GM12873 (cell line): ENCODE measurements at regions not wholly inside any gene's neighbourhood (a gene's known extent, or its start where the extent isn't known, plus 50 kb on each side); places are given as distances from the start of the nearest gene placed in this dataset.

ENCODE experiments used
- TF ChIP-seq, protein P1 (sequence below): IDR thresholded peaks from 2 replicates; pipeline ENCODE4 v1.5.1; 2012; ENCODE audit warnings: low read depth, mild to moderate bottlenecking, moderate library complexity, low read length, control low read depth; ENCODE audit not compliant: insufficient read depth; ENCODE audit errors: missing control alignments

DNA sequence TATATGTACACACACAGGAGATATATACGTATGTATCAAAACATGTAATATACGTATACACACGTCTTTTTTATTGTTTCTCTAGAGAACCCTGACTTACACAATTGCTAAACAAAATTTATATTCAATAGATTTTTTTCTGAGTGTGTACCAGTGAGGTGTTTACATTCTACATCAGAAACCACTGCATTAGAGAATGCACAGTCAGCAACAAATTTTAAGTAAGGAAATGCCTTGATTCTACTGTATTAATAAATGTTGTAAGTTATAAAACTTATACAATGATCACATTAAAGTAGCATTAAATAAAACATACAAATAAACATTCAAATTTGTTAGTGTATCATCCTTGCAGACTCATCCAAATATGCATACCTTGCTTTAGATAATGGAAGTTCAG lies 376.4 kb upstream of the FAM98A start:
- TF ChIP-seq, protein P1, sequence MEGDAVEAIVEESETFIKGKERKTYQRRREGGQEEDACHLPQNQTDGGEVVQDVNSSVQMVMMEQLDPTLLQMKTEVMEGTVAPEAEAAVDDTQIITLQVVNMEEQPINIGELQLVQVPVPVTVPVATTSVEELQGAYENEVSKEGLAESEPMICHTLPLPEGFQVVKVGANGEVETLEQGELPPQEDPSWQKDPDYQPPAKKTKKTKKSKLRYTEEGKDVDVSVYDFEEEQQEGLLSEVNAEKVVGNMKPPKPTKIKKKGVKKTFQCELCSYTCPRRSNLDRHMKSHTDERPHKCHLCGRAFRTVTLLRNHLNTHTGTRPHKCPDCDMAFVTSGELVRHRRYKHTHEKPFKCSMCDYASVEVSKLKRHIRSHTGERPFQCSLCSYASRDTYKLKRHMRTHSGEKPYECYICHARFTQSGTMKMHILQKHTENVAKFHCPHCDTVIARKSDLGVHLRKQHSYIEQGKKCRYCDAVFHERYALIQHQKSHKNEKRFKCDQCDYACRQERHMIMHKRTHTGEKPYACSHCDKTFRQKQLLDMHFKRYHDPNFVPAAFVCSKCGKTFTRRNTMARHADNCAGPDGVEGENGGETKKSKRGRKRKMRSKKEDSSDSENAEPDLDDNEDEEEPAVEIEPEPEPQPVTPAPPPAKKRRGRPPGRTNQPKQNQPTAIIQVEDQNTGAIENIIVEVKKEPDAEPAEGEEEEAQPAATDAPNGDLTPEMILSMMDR, result no peak

DNA sequence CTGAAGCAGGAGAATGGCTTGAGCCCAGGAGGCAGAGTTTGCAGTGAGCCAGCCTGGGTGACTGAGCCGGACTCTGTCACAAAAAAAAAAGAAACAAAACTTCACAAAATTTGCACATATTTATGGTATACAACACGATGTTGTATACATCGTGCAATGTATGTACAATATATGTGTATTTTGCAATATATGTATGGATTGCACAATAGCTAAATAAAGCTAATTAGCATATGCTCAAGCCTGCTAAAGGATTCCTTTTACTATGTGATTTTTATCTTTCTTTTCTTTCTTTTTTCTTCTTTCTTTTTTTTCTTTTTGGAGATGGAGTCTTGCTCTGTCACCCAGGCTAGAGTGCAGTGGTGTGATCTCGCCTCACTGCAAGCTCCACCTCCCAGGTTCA lies 368.0 kb upstream of the FAM98A start:
- TF ChIP-seq, protein P1, result no peak

DNA sequence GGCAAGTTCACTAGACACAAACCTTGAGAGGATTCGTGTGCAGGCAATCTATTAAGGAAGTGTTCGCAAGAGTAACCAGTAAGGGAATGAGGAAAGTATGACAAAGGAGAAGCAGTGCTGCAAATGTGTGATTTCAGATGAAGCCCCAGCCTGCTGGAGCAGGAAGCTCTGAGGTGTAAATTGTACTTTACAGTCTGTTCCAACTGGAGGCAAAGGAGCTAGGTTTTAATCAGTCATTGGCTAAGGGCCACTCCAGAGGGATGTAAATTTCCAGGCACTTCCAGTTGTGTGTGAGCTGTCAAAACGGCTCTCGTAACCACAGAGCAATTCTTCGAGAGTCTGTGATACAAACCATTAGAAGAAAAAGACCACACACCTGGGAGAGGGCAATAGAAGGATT lies 359.5 kb upstream of the FAM98A start:
- TF ChIP-seq, protein P1, result no peak

DNA sequence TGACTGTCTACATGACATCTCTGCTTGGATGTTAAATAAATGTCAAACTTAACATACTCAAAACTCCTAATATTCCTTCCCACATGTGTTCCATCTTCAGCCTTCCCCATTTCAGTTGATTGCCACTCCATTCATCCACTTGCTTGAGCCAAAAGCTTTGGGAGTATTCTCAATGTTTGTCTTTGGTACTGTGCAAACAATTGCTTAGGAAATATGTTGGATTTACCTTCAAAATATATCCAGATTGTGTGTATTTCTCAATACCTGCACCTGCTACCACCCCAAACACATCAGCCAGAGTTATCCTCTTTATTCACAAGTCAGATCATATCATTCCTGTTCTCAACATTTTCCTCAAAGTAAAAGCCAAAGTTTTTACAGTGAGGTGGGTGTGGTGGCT lies 350.3 kb upstream of the FAM98A start:
- TF ChIP-seq, protein P1, result no peak

DNA sequence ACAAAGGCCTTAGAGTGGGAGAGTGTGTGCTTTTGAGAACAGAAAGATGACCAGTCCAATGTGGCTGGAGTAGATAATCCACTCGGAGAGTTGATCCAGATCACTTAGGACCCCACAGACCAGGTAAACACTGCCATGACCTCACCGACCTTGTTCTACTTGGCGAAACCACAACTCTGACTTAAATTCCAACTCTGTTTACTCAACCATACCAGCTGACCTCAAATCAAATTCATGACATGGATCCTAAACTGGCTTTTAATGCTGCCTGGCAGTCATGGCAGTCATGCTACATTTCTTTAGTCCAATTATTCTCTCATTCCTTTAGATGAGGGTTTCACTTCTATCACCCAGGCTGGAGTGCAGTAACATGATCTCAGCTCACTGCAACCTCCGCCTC lies 347.1 kb upstream of the FAM98A start:
- TF ChIP-seq, protein P1, result no peak

DNA sequence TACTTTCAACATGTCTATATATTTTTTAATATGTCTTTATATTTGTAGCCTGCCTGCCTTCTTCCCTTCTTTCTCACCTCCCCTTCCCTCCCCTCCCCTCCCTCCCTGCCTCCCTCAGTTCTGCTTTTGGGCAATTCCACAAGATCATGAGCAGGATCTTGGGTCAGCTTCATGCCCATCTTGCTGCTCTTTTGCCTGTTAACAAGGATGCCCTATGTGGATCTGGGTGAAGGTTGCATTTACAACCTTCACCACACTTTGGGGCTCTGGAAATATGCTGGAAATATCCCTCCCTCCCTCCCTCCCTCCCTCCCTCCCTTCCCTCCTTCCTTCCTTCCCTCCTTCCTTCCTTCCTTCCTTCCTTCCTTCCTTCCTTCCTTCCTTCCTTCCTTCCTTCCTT lies 334.1 kb upstream of the FAM98A start:
- TF ChIP-seq, protein P1, result no peak

DNA sequence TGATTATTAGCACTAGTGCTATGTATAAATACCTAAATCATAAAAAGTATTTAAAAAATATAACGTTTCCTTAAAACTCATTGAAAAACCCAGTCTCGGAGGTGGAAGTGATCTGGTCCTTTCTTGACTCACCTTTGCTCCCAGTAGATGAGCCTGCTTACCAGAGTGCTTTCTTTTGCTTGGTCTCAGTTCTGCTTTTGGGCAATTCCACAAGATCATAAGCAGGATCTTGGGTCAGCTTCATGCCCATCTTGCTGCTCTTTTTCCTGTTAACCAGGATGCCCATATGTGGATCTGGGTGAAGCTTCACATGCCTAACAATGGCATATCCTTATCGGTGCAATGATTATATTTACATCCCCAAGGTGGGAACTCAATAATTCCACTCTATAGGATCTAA lies 332.1 kb upstream of the FAM98A start:
- TF ChIP-seq, protein P1, result no peak
